Neural cell (in vitro differentiated cells): ENCODE measurements at regions not wholly inside any gene's neighbourhood (a gene's known extent, or its start where the extent isn't known, plus 50 kb on each side); places are given as distances from the start of the nearest gene placed in this dataset.

Experiments used
- H2AFZ ChIP-seq: fragments of 200-600, 300-800 bp; sonication (generic), shearing (Covaris generic); 2 replicates; pipeline ENCODE4 v1.6.0; 2014; ENCODE audit warnings: low read depth, mild to moderate bottlenecking, antibody characterized with exemption, low read length, moderate library complexity
- H3F3A ChIP-seq: fragments of 200-600 bp; shearing (Covaris generic); 2 replicates; pipeline ENCODE4 v1.6.1; 2016; ENCODE audit warnings: mild to moderate bottlenecking, moderate library complexity, mixed read lengths, antibody characterized with exemption, low read length; ENCODE audit not compliant: insufficient read depth, poor library complexity, severe bottlenecking
- H3K27ac ChIP-seq: fragments of 200-600, 300-800 bp; sonication (generic), shearing (Covaris generic); 2 replicates; pipeline ENCODE4 v1.5.1; 2014; ENCODE audit warnings: mild to moderate bottlenecking, low read length, moderate library complexity
- H3K27me3 ChIP-seq: fragments of 300-800, 200-600 bp; sonication (generic), shearing (Covaris generic); 2 replicates; pipeline ENCODE4 v1.6.0; 2014; ENCODE audit warnings: mild to moderate bottlenecking, low read depth, low read length, moderate library complexity; ENCODE audit not compliant: insufficient read depth
- H3K36me3 ChIP-seq: fragments of 300-800, 200-600 bp; sonication (generic), shearing (Covaris generic); 2 replicates; pipeline ENCODE4 v1.5.1; 2014; ENCODE audit warnings: mild to moderate bottlenecking, antibody characterized with exemption, low read length, moderate library complexity; ENCODE audit not compliant: insufficient read depth
- H3K4me2 ChIP-seq: fragments of 300-800, 200-600 bp; sonication (generic), shearing (Covaris generic); 2 replicates; pipeline ENCODE4 v1.6.0; 2014; ENCODE audit warnings: mild to moderate bottlenecking, low read length
- H3K4me3 ChIP-seq: fragments of 300-800, 200-600 bp; sonication (generic), shearing (Covaris generic); 2 replicates; pipeline ENCODE4 v1.5.1; 2014; ENCODE audit warnings: mild to moderate bottlenecking, low read length, moderate library complexity
- H3K79me2 ChIP-seq: fragments of 200-600 bp; shearing (Covaris generic); replicated peaks from 2 replicates; pipeline ENCODE4 v1.6.0; 2014; ENCODE audit warnings: mild to moderate bottlenecking, low read length, moderate library complexity; ENCODE audit not compliant: insufficient read depth
- H3K9ac ChIP-seq: fragments of 300-800, 200-600 bp; sonication (generic), shearing (Covaris generic); 2 replicates; pipeline ENCODE4 v1.6.1; 2016; ENCODE audit warnings: mild to moderate bottlenecking, low read length, mixed read lengths
- H3K9me2 ChIP-seq: fragments of 200-600 bp; shearing (Covaris generic); 2 replicates; pipeline ENCODE4 v1.6.1; 2016; ENCODE audit warnings: mild to moderate bottlenecking, low read length, mixed read lengths; ENCODE audit not compliant: insufficient read depth
- H3K9me3 ChIP-seq: fragments of 200-600, 300-800 bp; sonication (generic), shearing (Covaris generic); 2 replicates; pipeline ENCODE4 v1.6.1; 2016; ENCODE audit warnings: mild to moderate bottlenecking, mixed run types, low read length, moderate library complexity, mixed read lengths
- H4K20me1 ChIP-seq: fragments of 200-600 bp; shearing (Covaris generic); 2 replicates; pipeline ENCODE4 v1.6.1; 2016; ENCODE audit warnings: mild to moderate bottlenecking, mixed run types; ENCODE audit not compliant: insufficient read depth
- CTCF ChIP-seq: fragments of 450-650 bp; IDR thresholded peaks from 2 replicates; pipeline ENCODE4 v1.5.1; 2014; ENCODE audit warnings: antibody characterized with exemption, mild to moderate bottlenecking, moderate library complexity; ENCODE audit not compliant: poor library complexity, severe bottlenecking
- EP300 ChIP-seq: fragments of 450-650 bp; conservative IDR thresholded peaks from 2 replicates; pipeline ENCODE4 v1.6.1; 2014; ENCODE audit warnings: antibody characterized with exemption, mild to moderate bottlenecking, moderate library complexity; ENCODE audit not compliant: poor library complexity, severe bottlenecking
- EZH2 ChIP-seq: fragments of 200-600, 300-800 bp; shearing (Covaris generic), sonication (generic); IDR thresholded peaks from 2 replicates; pipeline ENCODE4 v1.6.1; 2014; ENCODE audit warnings: antibody characterized with exemption, low read length, borderline replicate concordance, mild to moderate bottlenecking; ENCODE audit not compliant: insufficient read depth, poor library complexity, severe bottlenecking
- MXI1 ChIP-seq: fragments of 450-650 bp; conservative IDR thresholded peaks from 2 replicates; pipeline ENCODE4 v1.6.1; 2014; ENCODE audit warnings: antibody characterized with exemption, mild to moderate bottlenecking; ENCODE audit not compliant: poor library complexity, severe bottlenecking
- POLR2AphosphoS5 ChIP-seq: IDR thresholded peaks from 2 replicates; pipeline ENCODE4 v1.6.1; 2012
- RAD21 ChIP-seq: fragments of 450-650 bp; conservative IDR thresholded peaks from 2 replicates; pipeline ENCODE4 v1.6.1; 2014; ENCODE audit warnings: antibody characterized with exemption, mild to moderate bottlenecking, moderate library complexity
- REST ChIP-seq: IDR thresholded peaks from 2 replicates; pipeline ENCODE4 v1.6.1; 2012; ENCODE audit warnings: borderline replicate concordance
- SMC3 ChIP-seq: fragments of 450-650 bp; conservative IDR thresholded peaks from 2 replicates; pipeline ENCODE4 v1.6.1; 2014; ENCODE audit warnings: antibody characterized with exemption, mild to moderate bottlenecking, moderate library complexity; ENCODE audit not compliant: poor library complexity
- TAF1 ChIP-seq: IDR thresholded peaks from 2 replicates; pipeline ENCODE4 v1.6.1; 2012; ENCODE audit warnings: low read depth

- H3K4me2 ChIP-seq: no peak overlapping the region
- no peak overlapping the region for H3K9ac ChIP-seq
- H3F3A ChIP-seq: no peaks in the 10 kb centered on the region
- no peaks in the 10 kb centered on the region for H4K20me1 ChIP-seq
- no peak overlapping the region for H3K27ac ChIP-seq
- no peaks in the 10 kb centered on the region for H3K27me3 ChIP-seq
- H3K9me3 ChIP-seq: no peaks in the 10 kb centered on the region
- H3K79me2 ChIP-seq: no peaks in the 10 kb centered on the region
- no peak overlapping the region for H2AFZ ChIP-seq
- TF ChIP-seq SMC3 (no peak), CTCF (no peak), REST (no peak), EP300 (no peak), MXI1 (no peak), EZH2 (no peak), POLR2AphosphoS5 (no peak), TAF1 (no peak), RAD21 (no peak)
- no peaks in the 10 kb centered on the region for H3K9me2 ChIP-seq
- H3K4me3 ChIP-seq: no peak overlapping the region
- no peaks in the 10 kb centered on the region for H3K36me3 ChIP-seq
These were observed 141.1 kb upstream of the RANBP3L start for GRCh38 chr5:36442796-36443195.

GRCh38 chr5:36443941-36444340 is 142.2 kb upstream of the RANBP3L start:
- no peak overlapping the region for H3K4me3 ChIP-seq
- no peaks in the 10 kb centered on the region for H3K27me3 ChIP-seq
- H3K9ac ChIP-seq: no peak overlapping the region
- no peaks in the 10 kb centered on the region for H3K9me2 ChIP-seq
- no peak overlapping the region for H3K27ac ChIP-seq
- H3F3A ChIP-seq: no peaks in the 10 kb centered on the region
- no peaks in the 10 kb centered on the region for H4K20me1 ChIP-seq
- no peaks in the 10 kb centered on the region for H3K79me2 ChIP-seq
- no peaks in the 10 kb centered on the region for H3K9me3 ChIP-seq
- TF ChIP-seq MXI1 (no peak), EZH2 (no peak), EP300 (no peak), TAF1 (no peak), SMC3 (no peak), RAD21 (no peak), POLR2AphosphoS5 (no peak), REST (no peak), CTCF (no peak)
- no peak overlapping the region for H2AFZ ChIP-seq
- no peak overlapping the region for H3K4me2 ChIP-seq
- H3K36me3 ChIP-seq: no peaks in the 10 kb centered on the region
